ENCODE measurements at regions not wholly inside any gene's neighbourhood (a gene's known extent, or its start where the extent isn't known, plus 50 kb on each side); places are given as distances from the start of the nearest gene placed in this dataset.

DNA sequence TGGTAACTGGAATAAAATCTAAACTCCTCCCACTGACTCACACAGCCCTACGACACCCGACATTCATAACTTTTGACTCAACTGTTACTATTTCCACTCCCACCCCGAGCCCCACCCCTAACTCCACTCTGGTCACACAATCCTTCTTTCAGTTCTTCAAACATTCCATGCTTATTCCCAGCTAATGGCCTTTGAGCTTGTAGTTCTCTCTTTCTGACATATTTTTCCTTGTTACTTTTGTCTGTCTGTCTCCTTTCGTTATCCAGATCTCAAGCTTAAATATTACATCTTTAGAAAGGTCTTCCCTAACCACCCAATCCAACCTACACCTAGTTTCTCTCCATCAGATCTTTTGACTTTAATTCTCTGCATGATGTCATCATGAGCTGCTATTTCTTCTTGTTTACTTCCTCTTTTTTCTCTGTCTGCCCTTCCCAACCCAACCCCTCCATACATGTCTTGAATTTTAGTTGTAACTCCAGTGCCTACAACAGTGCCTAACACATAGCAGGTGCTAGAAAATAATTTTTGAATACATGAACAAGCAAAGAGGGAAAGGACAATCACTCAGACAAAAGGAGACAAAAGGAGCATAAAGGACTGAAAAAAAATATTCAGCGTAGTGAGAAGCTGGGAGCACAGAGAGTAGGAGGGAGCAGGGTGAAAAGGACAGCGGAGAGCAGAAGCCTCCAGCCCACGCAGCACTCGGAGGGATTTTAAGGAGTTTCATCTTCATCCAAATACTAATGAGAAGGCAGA lies 65.2 kb upstream of the SMIM36 start:
- ChIA-PET CTCF (interaction anchor here (1.2 to 2.1 kb wide), 4 partner anchors 14 to 159 kb away, joined by 3 to 12 read pairs (median 3); no protein-coding TSS in a partner anchor), POLR2A (interaction anchor here (0.7 kb wide), 1 partner anchor 9 kb away, joined by 4 read pairs; no protein-coding TSS in a partner anchor)
- DNase-seq (ENCODE audit: extremely low spot score) = no peak
- TF ChIP-seq CTCF (IDR thresholded peaks at IDR 0.05; ENCODE audit: control extremely low read depth, extremely low read depth, low read depth, missing control alignments) = no peak

DNA sequence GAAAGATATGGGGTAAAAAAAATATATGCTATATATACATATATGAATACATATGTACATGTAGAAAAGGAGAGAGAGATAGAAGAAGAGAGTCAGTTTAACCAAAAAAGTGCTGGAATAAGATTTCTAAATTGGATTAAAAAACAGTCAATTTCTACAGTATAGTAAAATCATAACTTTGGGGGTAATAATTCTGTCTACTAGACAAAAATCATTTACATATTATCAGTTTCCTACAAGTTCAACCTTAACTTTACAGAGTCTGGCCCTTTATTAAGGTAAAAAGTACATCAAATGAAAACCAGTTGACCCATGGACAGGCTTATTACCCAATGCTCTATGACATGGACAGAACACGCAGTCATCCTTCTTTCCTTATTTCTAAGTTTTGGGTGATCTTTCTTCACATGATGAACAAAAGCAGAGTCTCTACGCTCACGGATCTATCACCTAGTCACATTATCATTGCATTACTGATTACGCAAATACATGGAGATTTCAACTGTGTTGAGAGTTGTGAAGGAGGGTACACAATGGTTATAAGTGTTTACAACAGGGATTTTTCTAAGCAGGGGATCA lies 63.9 kb upstream of the SMIM36 start:
- DNase-seq (ENCODE audit: extremely low spot score) = no peak
- ChIA-PET POLR2A (no interaction called here), CTCF (no interaction called here)
- TF ChIP-seq CTCF (IDR thresholded peaks at IDR 0.05; ENCODE audit: control extremely low read depth, extremely low read depth, low read depth, missing control alignments) = no peak

GRCh38 chr17:55572599-55572998 lies 61.3 kb upstream of the SMIM36 start:
- POLR2A ChIA-PET = no interaction called here
- CTCF ChIA-PET = interaction anchor here (0.9 to 2.8 kb wide), 5 partner anchors 9 to 58 kb away, joined by 3 to 7 read pairs (median 4); no protein-coding TSS in a partner anchor
- no peak for DNase-seq (ENCODE audit: extremely low spot score)
- no peak for TF ChIP-seq CTCF (IDR thresholded peaks at IDR 0.05; ENCODE audit: control extremely low read depth, extremely low read depth, low read depth, missing control alignments)

GRCh38 chr17:55572139-55572538 lies 60.9 kb upstream of the SMIM36 start:
- no peak for TF ChIP-seq CTCF (IDR thresholded peaks at IDR 0.05; ENCODE audit: control extremely low read depth, extremely low read depth, low read depth, missing control alignments)
- POLR2A ChIA-PET = no interaction called here
- CTCF ChIA-PET = interaction anchor here (0.9 to 2.8 kb wide), 6 partner anchors 10 to 58 kb away, joined by 3 to 7 read pairs (median 4); no protein-coding TSS in a partner anchor
- DNase-seq (ENCODE audit: extremely low spot score) = no peak

- TF ChIP-seq CTCF (IDR thresholded peaks at IDR 0.05; ENCODE audit: control extremely low read depth, extremely low read depth, low read depth, missing control alignments) = no peak
- no peak for DNase-seq (ENCODE audit: extremely low spot score)
- CTCF ChIA-PET = interaction anchor here (1.1 to 2.8 kb wide), 2 partner anchors 9 to 57 kb away, joined by 3 to 7 read pairs; no protein-coding TSS in a partner anchor
- POLR2A ChIA-PET = no interaction called here
These were observed 59.8 kb upstream of the SMIM36 start for GRCh38 chr17:55571095-55571494.

GRCh38 chr17:55570391-55570790 lies 59.1 kb upstream of the SMIM36 start:
- POLR2A ChIA-PET = no interaction called here
- TF ChIP-seq CTCF (IDR thresholded peaks at IDR 0.05; ENCODE audit: control extremely low read depth, extremely low read depth, low read depth, missing control alignments) = no peak
- no peak for DNase-seq (ENCODE audit: extremely low spot score)
- CTCF ChIA-PET = interaction anchor here (1.1 to 2.8 kb wide), 2 partner anchors 22 to 56 kb away, joined by 4 to 7 read pairs; no protein-coding TSS in a partner anchor

All from GM10248 (cell line).